ENCODE measurements at regions not wholly inside any gene's neighbourhood (a gene's known extent, or its start where the extent isn't known, plus 50 kb on each side); places are given as distances from the start of the nearest gene placed in this dataset.
"Not testable (repeated sequence)": the region's sequence is repeated elsewhere in the genome, so short reads cannot be mapped to it uniquely, and the experiment has no call there.

- not testable (repeated sequence) for TF ChIP-seq CTCF (conservative IDR thresholded peaks at IDR 0.05); ZFX (IDR thresholded peaks at IDR 0.05)
Observed at GRCh38 chr6:144441801-144442200, 156.7 kb downstream of the UTRN start.

Data from C4-2B (cell line).